ENCODE measurements at regions not wholly inside any gene's neighbourhood (a gene's known extent, or its start where the extent isn't known, plus 50 kb on each side); places are given as distances from the start of the nearest gene placed in this dataset.
"Not testable (repeated sequence)": the region's sequence is repeated elsewhere in the genome, so short reads cannot be mapped to it uniquely, and the experiment has no call there.

DNA sequence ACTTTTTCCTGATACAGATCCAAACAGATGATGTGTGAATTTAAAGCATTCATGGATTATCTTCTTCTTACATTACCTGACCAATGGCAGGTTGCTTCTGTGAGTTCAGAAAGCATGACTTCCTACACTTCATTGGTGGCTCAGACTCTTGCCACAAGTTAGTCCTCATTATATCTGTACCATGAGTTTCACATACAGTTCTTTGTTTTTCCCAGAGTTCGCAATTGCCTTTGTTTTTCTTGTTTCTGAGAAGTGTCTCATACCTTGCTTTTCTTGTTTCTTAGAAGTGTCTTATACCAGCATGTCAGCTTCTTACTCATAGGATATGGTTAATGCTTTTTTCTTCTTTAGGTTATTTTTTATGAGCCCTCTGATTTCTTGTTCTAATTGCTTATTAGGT, 133.8 kb upstream of the TLE3 start:
- Histone ChIP-seq H3K4me1 (replicated peaks in 1 of 2) (no peaks in the 10 kb centered on the region), H3K36me3 (replicated peaks in 1 of 2) (no peaks in the 10 kb centered on the region), H3K27ac (no peak overlapping the region), H3K9me3 (replicated peaks in 1 of 3) (peaks cover 0 to 7% (median 0%) of the 10 kb centered on the region in 3 donors), H3K27me3 (no peaks in the 10 kb centered on the region), H3K4me3 (no peak overlapping the region)
- intact Hi-C loops (cut with DNase I): no loop called here
- 32 to 97% (median 68%) methylated on average over 1 of the region's 1 CpG for WGBS, 4 donors
- no peak for DNase-seq
- no peak for TF ChIP-seq POLR2A (IDR thresholded peaks at IDR 0.05)
- TF ChIP-seq, protein P1, sequence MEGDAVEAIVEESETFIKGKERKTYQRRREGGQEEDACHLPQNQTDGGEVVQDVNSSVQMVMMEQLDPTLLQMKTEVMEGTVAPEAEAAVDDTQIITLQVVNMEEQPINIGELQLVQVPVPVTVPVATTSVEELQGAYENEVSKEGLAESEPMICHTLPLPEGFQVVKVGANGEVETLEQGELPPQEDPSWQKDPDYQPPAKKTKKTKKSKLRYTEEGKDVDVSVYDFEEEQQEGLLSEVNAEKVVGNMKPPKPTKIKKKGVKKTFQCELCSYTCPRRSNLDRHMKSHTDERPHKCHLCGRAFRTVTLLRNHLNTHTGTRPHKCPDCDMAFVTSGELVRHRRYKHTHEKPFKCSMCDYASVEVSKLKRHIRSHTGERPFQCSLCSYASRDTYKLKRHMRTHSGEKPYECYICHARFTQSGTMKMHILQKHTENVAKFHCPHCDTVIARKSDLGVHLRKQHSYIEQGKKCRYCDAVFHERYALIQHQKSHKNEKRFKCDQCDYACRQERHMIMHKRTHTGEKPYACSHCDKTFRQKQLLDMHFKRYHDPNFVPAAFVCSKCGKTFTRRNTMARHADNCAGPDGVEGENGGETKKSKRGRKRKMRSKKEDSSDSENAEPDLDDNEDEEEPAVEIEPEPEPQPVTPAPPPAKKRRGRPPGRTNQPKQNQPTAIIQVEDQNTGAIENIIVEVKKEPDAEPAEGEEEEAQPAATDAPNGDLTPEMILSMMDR (IDR thresholded peaks at IDR 0.05): no peak

DNA sequence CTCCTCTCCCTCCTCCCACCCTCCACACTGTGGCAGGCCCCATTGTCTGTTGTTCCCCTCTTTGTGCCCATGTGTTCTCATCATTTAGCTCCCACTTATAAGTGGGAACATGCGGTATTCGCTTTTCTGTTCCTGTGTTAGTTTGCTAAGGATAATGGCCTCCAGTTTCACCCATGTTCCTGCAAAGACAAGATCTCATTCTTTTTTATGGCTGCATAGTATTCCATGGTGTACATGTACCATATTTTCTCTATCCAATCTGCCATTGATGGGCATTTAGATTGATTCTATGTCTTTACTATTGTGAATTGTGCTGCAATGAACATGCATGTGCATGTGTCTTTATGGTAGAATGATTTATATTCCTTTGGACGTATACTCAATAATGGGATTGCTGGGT, 130.2 kb upstream of the TLE3 start:
- H3K27me3 ChIP-seq; H3K36me3 ChIP-seq (replicated peaks in 1 of 2); H3K4me3 ChIP-seq; intact Hi-C loops (cut with DNase I); H3K27ac ChIP-seq; DNase-seq; H3K9me3 ChIP-seq (replicated peaks in 1 of 3); H3K4me1 ChIP-seq (replicated peaks in 1 of 2): not testable (repeated sequence)
- WGBS, 4 donors: 89 to 96% (median 92%) methylated on average over 3 of the region's 3 CpGs

DNA sequence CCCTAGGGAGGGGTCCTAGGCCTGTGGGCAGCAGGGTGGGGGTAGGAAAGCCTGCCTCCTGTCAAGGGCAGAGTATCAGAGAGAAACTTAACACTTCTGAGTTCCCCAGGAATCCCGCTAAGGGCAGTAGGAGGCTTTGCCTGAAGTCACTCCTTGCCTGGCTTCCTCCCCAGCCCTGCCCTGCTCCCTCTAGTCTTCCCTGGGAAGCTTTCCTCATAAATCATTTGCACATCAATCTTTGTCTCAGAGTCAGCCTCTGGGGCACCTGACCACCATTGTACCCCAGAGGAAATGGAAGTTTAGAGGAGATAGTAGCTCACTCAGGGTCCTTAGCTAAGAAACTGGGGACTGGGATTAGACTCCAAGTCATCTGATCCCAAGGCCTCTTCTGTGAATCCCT, 129.4 kb upstream of the TLE3 start:
- no peaks in the 10 kb centered on the region for H3K36me3 ChIP-seq (replicated peaks in 1 of 2)
- WGBS, 4 donors: 93 to 100% (median 97%) methylated on average over 1 of the region's 1 CpG; no CpG with 5 or more reads in 1 of the 4 donors

DNA sequence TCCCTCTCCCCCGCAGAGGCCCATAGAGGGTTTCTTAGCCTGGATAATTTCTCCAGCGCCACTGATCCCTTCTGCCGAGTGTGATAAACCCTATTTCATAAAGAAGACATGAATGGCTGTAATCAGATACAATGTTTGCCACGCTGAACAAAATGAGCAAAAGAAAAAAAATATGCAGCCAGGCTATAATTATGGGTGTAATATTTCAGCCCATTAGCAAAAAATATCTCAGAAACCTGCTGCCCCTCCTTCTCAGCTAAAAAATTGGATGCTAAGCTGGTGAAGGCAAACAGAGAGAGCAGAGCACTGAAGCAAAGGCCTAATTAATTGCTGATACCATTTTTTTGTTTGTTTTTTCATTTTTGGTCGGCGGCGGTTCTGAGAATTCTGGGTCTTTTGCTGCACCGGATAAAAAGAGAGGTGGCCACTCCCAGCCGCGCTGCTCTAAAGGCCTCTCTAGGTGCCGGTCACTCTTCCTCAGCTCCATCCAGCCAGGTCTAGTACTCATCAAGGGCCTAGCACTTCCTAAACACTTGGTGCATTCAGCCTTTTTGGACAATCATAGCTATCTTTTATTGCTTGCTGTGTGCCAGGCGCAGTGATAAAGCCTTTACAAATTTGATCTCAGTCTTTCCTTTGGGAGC, 128.7 kb upstream of the TLE3 start:
- Histone ChIP-seq H3K27me3 (no peaks in the 10 kb centered on the region), H3K27ac (no peak overlapping the region), H3K9me3 (replicated peaks in 1 of 3) (peaks cover 0 to 2% (median 0%) of the 10 kb centered on the region in 3 donors), H3K4me3 (no peak overlapping the region), H3K36me3 (replicated peaks in 1 of 2) (no peaks in the 10 kb centered on the region), H3K4me1 (replicated peaks in 1 of 2) (no peaks in the 10 kb centered on the region)
- intact Hi-C loops (cut with DNase I): no loop called here
- TF ChIP-seq, protein P1 (IDR thresholded peaks at IDR 0.05): no peak
- TF ChIP-seq POLR2A (IDR thresholded peaks at IDR 0.05): no peak
- 91 to 95% (median 92%) methylated on average over 12 of the region's 12 CpGs for WGBS, 4 donors
- DNase-seq: no peak

More for the DNA sequence above, 129.4 kb upstream of the TLE3 start:
- intact Hi-C loops (cut with DNase I): no loop called here
- H3K4me1 ChIP-seq (replicated peaks in 1 of 2): no peaks in the 10 kb centered on the region
- H3K27ac ChIP-seq: no peak overlapping the region
- peaks cover 0 to 7% (median 0%) of the 10 kb centered on the region in 3 donors for H3K9me3 ChIP-seq (replicated peaks in 1 of 3)
- no peak for DNase-seq
- H3K27me3 ChIP-seq: no peaks in the 10 kb centered on the region
- TF ChIP-seq, protein P1 (IDR thresholded peaks at IDR 0.05): no peak
- no peak for TF ChIP-seq POLR2A (IDR thresholded peaks at IDR 0.05)
- H3K4me3 ChIP-seq: no peak overlapping the region

DNA sequence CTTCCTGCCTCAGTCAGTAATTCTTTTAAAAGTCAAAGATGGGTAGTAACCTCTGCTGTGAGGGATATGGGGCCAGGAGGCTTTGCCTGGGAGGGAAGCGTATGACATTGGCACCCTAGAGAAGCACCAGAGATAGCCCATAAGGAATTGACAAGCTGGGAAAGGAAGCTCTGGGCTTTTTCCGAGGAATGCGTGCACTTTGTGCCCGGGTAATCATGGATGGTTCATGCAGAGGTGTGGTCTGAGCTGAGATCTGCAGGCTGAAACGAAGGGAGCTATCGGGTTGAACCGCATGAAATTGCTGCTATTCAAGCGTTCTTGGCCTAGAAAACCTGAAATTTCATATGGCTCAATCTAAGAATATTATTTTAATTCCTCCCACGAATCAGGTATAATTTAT, 127.7 kb upstream of the TLE3 start:
- H3K27ac ChIP-seq: no peak overlapping the region
- H3K36me3 ChIP-seq (replicated peaks in 1 of 2): no peaks in the 10 kb centered on the region
- no peaks in the 10 kb centered on the region for H3K4me1 ChIP-seq (replicated peaks in 1 of 2)
- no peaks in the 10 kb centered on the region for H3K27me3 ChIP-seq
- 81 to 91% (median 86%) methylated on average over 9 of the region's 9 CpGs for WGBS, 4 donors
- TF ChIP-seq, protein P1 (IDR thresholded peaks at IDR 0.05): no peak
- TF ChIP-seq POLR2A (IDR thresholded peaks at IDR 0.05): no peak
- no peaks in the 10 kb centered on the region for H3K9me3 ChIP-seq (replicated peaks in 1 of 3)
- no peak for DNase-seq
- H3K4me3 ChIP-seq: no peak overlapping the region
- intact Hi-C loops (cut with DNase I): no loop called here
